CD14-positive monocyte (primary cell): ENCODE measurements at regions not wholly inside any gene's neighbourhood (a gene's known extent, or its start where the extent isn't known, plus 50 kb on each side); places are given as distances from the start of the nearest gene placed in this dataset.

Experiments
- DNase-seq, 3 donors: peaks; one replicate each; pipeline ENCODE4 v3.0.0-alpha.2; 2011 to 2022
- H2AFZ ChIP-seq: 2 replicates; pipeline ENCODE4 v1.6.0; 2012; ENCODE audit warnings: mild to moderate bottlenecking, low read depth, low read length, inconsistent platforms; ENCODE audit not compliant: insufficient read depth, poor library complexity, severe bottlenecking
- H3K27ac ChIP-seq, 2 donors: 1 replicate in 1 of 2; 2 replicates in 1 of 2; pipeline ENCODE4 v1.5.1; 2012 to 2013; ENCODE audit warnings: low read length in 2 of 2, control low read depth in 1 of 2, inconsistent platforms in 1 of 2, low read depth in 1 of 2, mild to moderate bottlenecking in 1 of 2
- H3K27me3 ChIP-seq, 2 donors: one replicate each; pipeline versions ENCODE4 v1.6.0 to v1.6.1; 2011 to 2013; ENCODE audit warnings: low read length in 2 of 2; ENCODE audit not compliant: control insufficient read depth in 2 of 2, insufficient read depth in 2 of 2
- H3K36me3 ChIP-seq, 2 donors: replicated peaks in 1 of 2; 1 replicate in 1 of 2; 2 replicates in 1 of 2; pipeline versions ENCODE4 v1.5.1 to v1.6.1; 2012 to 2013; ENCODE audit warnings: low read length in 2 of 2, control low read depth in 1 of 2, inconsistent platforms in 1 of 2, mild to moderate bottlenecking in 1 of 2; ENCODE audit not compliant: insufficient read depth in 2 of 2, control insufficient read depth in 1 of 2
- H3K4me1 ChIP-seq, 2 donors: 1 replicate in 1 of 2; 2 replicates in 1 of 2; pipeline versions ENCODE4 v1.5.1 to v1.6.1; 2012 to 2013; ENCODE audit warnings: low read length in 2 of 2, control low read depth in 1 of 2, inconsistent platforms in 1 of 2, mild to moderate bottlenecking in 1 of 2, moderate library complexity in 1 of 2; ENCODE audit not compliant: insufficient read depth in 2 of 2, control insufficient read depth in 1 of 2
- H3K4me2 ChIP-seq: replicated peaks from 2 replicates; pipeline ENCODE3; 2012; ENCODE audit warnings: low read length, moderate library complexity, mild to moderate bottlenecking; ENCODE audit not compliant: poor library complexity, severe bottlenecking; ENCODE audit errors: extremely low read depth
- H3K4me3 ChIP-seq, 3 experiments: fragments of 200-600 bp in 1 of 3; sonication (generic) in 1 of 3; replicated peaks in 1 of 3; 1 replicate in 2 of 3; 2 replicates in 1 of 3; pipeline ENCODE4 v1.5.1; 2011 to 2013; ENCODE audit warnings: low read length in 3 of 3, mild to moderate bottlenecking in 3 of 3, control low read depth in 2 of 3, low read depth in 2 of 3, inconsistent platforms in 1 of 3, moderate library complexity in 1 of 3
- H3K79me2 ChIP-seq: 2 replicates; pipeline ENCODE4 v1.6.0; 2012; ENCODE audit warnings: mild to moderate bottlenecking, control low read depth, inconsistent platforms, low read length, moderate library complexity; ENCODE audit not compliant: insufficient read depth
- H3K9ac ChIP-seq: 2 replicates; pipeline ENCODE4 v1.6.0; 2017; ENCODE audit warnings: low read length, mild to moderate bottlenecking; ENCODE audit not compliant: insufficient read depth, poor library complexity, severe bottlenecking
- H3K9me3 ChIP-seq, 2 donors: replicated peaks in 1 of 2; 1 replicate in 1 of 2; 2 replicates in 1 of 2; pipeline versions ENCODE4 v1.5.1 to v1.6.1; 2012 to 2013; ENCODE audit warnings: low read length in 2 of 2, control low read depth in 1 of 2; ENCODE audit not compliant: control insufficient read depth in 1 of 2, insufficient read depth in 1 of 2
- H4K20me1 ChIP-seq: 2 replicates; pipeline ENCODE4 v1.6.0; 2012; ENCODE audit warnings: mild to moderate bottlenecking, low read length, control low read depth, moderate library complexity; ENCODE audit not compliant: insufficient read depth
- H3K27ac Mint-ChIP-seq, 7 donors: one replicate each; pipeline ENCODE4 v1.8.0; 2020; ENCODE audit warnings: mild to moderate bottlenecking in 7 of 7, mixed read lengths in 7 of 7, moderate library complexity in 6 of 7, inconsistent platforms in 2 of 7
- H3K27me3 Mint-ChIP-seq, 3 donors: one replicate each; pipeline ENCODE4 v1.8.0; 2021 to 2022; ENCODE audit warnings: low read depth in 3 of 3, mild to moderate bottlenecking in 3 of 3, mixed read lengths in 3 of 3, moderate library complexity in 3 of 3, inconsistent platforms in 1 of 3
- H3K36me3 Mint-ChIP-seq, 2 donors: one replicate each; pipeline ENCODE4 v1.8.0; 2020; ENCODE audit warnings: mixed read lengths in 2 of 2, inconsistent platforms in 1 of 2, mild to moderate bottlenecking in 1 of 2
- H3K4me1 Mint-ChIP-seq: one replicate; pipeline ENCODE4 v1.8.0; 2020; ENCODE audit warnings: mild to moderate bottlenecking, mixed read lengths
- H3K4me3 Mint-ChIP-seq, 2 donors: one replicate each; pipeline ENCODE4 v1.8.0; 2020; ENCODE audit warnings: mild to moderate bottlenecking in 2 of 2, mixed read lengths in 2 of 2, moderate library complexity in 1 of 2
- H3K9me3 Mint-ChIP-seq, 7 donors: one replicate each; pipeline ENCODE4 v1.8.0; 2020 to 2022; ENCODE audit warnings: mixed read lengths in 7 of 7, mild to moderate bottlenecking in 6 of 7, moderate library complexity in 6 of 7, inconsistent platforms in 2 of 7
- WGBS: methylation state at CpG from one replicate; pipeline ENCODE4 v1.1.5; 2013; ENCODE audit warnings: missing lambda C conversion rate; ENCODE audit not compliant: insufficient coverage; 5-methylcytosine and 5-hydroxymethylcytosine counted together
- intact Hi-C, 2 donors: fragments of 100-400 bp; cut with micrococcal nuclease; formaldehyde crosslinking; loops; one replicate each; pipeline versions ENCODE4 v1.15.0 to v1.15.1; 2023
- TF ChIP-seq, protein P1 (sequence below): fragments of 200-600 bp; IDR thresholded peaks from one replicate; pipeline ENCODE4 v1.8.0; 2022; ENCODE audit warnings: antibody characterized with exemption, mild to moderate bottlenecking

DNA sequence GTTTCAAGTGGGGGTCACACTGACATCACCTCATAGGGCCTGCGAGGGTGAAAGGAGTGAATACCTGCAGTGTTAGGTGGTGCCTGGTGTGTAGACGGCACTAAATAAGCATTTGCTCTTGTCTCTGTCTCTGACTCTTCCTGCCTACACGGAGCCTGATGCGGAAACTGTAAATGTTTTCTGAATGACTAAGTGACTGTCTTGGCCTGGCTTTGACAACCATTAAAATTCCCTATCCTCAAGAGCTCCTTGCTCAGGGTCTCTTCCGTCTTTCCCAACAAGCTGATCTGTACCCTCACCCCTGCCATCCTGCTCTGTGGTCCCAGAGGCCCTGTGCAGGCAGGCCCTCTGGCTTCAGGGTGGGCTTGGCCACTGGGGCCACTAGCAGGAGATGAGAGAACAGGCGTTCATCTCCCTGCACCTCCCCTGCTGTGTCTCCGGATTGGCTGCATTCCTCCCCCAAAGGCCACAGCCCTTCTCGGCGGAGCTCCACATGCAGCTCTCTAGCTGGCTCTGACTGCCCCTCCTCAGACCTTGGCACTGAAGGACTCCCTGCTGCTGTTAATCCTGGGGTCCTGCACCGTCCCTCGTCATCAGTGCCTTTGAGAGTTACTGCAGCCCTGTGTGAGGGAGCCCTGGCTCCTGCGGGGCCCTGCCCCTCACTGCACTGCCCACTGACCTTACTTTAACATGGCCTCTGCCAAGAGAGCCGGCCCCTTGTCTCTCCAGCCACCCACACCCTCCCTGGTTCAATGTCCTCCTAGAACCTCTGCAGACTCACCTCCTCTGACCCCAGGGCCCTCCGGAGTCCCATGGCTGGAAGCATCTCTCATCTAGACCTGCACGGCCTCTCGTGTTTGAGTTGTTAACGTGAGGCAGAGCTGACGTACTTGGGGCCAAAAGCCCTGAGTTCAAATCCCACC is 211.1 kb downstream of the MATN1 start:
- Histone ChIP-seq H3K4me1 (no peaks in the 10 kb centered on the region), H3K79me2 (no peaks in the 10 kb centered on the region), H3K27me3 (no peaks in the 10 kb centered on the region), H3K4me3 (no peak overlapping the region), H3K36me3 (no peaks in the 10 kb centered on the region), H4K20me1 (no peaks in the 10 kb centered on the region), H3K27ac (no peak overlapping the region), H2AFZ (no peak overlapping the region), H3K9ac (no peak overlapping the region), H3K9me3 (no peaks in the 10 kb centered on the region), H3K4me2 (no peak overlapping the region)
- WGBS, result 62% methylated on average over 15 of the region's 18 CpGs
- Mint-ChIP-seq H3K4me1 (no peaks in the 10 kb centered on the region), H3K27me3 (peaks cover 1 to 11% (median 3%) of the 10 kb centered on the region in 3 donors), H3K9me3 (peaks cover 0 to 2% (median under 1%) of the 10 kb centered on the region in 7 donors), H3K4me3 (no peak overlapping the region), H3K27ac (no peak overlapping the region), H3K36me3 (no peaks in the 10 kb centered on the region)
- DNase-seq, result no peak
- TF ChIP-seq, protein P1, sequence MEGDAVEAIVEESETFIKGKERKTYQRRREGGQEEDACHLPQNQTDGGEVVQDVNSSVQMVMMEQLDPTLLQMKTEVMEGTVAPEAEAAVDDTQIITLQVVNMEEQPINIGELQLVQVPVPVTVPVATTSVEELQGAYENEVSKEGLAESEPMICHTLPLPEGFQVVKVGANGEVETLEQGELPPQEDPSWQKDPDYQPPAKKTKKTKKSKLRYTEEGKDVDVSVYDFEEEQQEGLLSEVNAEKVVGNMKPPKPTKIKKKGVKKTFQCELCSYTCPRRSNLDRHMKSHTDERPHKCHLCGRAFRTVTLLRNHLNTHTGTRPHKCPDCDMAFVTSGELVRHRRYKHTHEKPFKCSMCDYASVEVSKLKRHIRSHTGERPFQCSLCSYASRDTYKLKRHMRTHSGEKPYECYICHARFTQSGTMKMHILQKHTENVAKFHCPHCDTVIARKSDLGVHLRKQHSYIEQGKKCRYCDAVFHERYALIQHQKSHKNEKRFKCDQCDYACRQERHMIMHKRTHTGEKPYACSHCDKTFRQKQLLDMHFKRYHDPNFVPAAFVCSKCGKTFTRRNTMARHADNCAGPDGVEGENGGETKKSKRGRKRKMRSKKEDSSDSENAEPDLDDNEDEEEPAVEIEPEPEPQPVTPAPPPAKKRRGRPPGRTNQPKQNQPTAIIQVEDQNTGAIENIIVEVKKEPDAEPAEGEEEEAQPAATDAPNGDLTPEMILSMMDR, result no peak
- intact Hi-C loops, result no loop called here

DNA sequence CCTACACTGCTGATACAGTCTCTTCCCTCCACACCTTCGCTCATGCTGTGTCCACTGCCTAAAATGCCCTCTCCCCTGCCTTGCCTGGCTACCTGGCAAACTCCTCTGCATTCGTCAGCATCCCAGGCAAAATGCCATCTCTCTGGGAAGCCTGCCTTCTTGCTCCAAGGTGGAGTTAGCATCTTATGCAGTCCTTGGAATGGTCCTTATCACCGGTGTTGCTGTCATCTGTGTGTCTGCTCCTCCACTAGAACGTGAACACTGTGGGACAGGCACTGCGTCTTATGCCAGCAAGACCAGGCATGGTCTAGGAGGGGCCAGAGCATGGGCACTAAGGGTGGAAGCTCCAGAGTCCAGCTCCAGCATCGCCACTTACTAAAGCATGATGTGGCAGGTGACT is 211.8 kb downstream of the MATN1 start:
- intact Hi-C loops, result no loop called here
- no peak for DNase-seq
- Histone ChIP-seq H3K4me3 (no peak overlapping the region), H2AFZ (no peak overlapping the region), H3K27ac (no peak overlapping the region), H3K79me2 (no peaks in the 10 kb centered on the region), H4K20me1 (no peaks in the 10 kb centered on the region), H3K9ac (no peak overlapping the region), H3K27me3 (no peaks in the 10 kb centered on the region), H3K4me1 (no peaks in the 10 kb centered on the region), H3K36me3 (no peaks in the 10 kb centered on the region), H3K4me2 (no peak overlapping the region), H3K9me3 (no peaks in the 10 kb centered on the region)
- Mint-ChIP-seq H3K27ac (no peak overlapping the region), H3K36me3 (no peaks in the 10 kb centered on the region), H3K4me3 (no peak overlapping the region), H3K4me1 (no peaks in the 10 kb centered on the region), H3K27me3 (peaks cover 1 to 11% (median 3%) of the 10 kb centered on the region in 3 donors), H3K9me3 (peaks cover 0 to 2% (median 0%) of the 10 kb centered on the region in 7 donors)
- TF ChIP-seq, protein P1, result no peak
- 90% methylated on average over 5 of the region's 6 CpGs for WGBS
